ENCODE measurements at regions not wholly inside any gene's neighbourhood (a gene's known extent, or its start where the extent isn't known, plus 50 kb on each side); places are given as distances from the start of the nearest gene placed in this dataset.
"Not testable (repeated sequence)": the region's sequence is repeated elsewhere in the genome, so short reads cannot be mapped to it uniquely, and the experiment has no call there.

- DNase-seq (ENCODE audit: low spot score), result no peak
These were observed 789.0 kb upstream of the RAB6C start for GRCh38 chr2:129190494-129190893.

GRCh38 chr2:129191530-129191929 lies 787.9 kb upstream of the RAB6C start:
- no peak for DNase-seq (ENCODE audit: low spot score)

GRCh38 chr2:129192117-129192516 lies 787.3 kb upstream of the RAB6C start:
- no peak for DNase-seq (ENCODE audit: low spot score)

DNA sequence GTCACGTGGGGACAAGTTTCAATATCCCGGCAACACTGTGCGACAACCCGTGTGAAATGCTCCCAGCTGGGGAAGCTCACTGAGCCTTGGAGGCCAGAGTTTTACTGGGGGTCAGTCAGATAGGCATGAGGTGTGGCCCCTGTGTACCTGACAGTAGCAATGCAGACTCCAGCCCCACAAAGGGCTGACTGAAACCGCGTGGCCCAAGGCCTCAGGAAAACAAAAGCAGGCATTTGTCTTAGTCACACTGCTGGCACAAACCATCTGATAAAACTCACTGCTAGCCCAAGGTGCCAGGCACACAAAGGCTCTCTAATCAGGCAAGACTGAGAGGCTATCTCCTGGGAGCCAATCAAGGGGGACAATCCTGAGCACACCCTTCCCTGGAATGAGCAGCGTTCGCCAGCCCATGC lies 786.6 kb upstream of the RAB6C start:
- DNase-seq (ENCODE audit: low spot score), result no peak

DNA sequence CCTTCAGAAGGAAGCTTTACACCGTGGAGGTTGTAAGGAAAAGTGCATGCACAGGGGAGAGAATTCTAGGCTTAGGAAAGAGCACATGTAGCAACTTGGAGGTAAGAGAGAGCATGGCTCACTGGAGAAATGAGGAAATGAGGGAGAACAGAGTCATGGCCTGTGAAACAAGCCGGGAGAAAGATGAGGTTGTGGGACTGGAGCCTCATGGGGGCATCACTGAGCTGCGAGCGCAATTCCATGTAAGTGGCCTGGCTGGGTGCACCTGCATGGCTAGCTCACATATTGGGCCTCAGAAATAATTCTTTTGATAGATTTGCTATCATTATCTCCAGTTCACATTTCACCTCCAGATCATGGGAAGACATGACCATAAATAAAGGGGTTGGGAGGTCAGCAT lies 785.5 kb upstream of the RAB6C start:
- no peak for DNase-seq (ENCODE audit: low spot score)

DNA sequence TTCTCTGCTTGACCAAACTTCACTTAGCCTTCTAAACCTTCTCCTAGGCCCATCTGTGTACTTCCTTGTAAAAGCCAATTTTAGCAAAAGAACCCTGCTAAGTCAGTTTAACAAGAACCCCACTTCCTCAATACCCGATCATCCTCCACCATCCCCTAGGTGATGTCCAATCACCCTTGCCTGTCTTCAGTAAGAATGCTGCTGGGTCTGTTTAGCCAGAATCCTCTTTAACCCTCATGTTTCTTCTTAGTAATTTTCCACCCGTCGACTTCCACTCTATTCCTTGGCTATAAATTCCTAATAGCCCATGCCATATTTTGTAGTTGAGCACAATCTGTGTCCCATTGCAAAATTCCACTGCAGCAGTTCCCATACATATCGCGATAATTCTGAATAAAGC lies 780.0 kb upstream of the RAB6C start:
- DNase-seq (ENCODE audit: low spot score), result no peak

DNA sequence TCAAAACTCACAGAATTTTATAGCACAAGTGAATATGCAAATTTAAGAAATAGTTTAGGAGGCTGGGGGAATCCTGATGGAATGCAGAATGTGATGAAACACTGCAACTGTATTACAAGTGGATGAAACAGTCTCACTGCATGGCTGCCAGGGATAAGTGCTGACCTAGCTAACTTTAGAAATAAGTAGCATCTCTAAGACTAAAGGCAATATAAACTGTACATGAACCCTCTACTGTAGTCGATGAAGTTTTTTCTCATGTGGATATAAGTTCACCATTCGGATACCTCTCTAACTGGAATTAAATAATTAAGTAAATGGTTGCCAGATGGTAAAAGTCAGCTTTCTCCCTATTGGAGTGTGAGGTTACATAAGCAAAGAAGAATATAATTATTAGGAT lies 777.8 kb upstream of the RAB6C start:
- DNase-seq (ENCODE audit: low spot score), result no peak

DNA sequence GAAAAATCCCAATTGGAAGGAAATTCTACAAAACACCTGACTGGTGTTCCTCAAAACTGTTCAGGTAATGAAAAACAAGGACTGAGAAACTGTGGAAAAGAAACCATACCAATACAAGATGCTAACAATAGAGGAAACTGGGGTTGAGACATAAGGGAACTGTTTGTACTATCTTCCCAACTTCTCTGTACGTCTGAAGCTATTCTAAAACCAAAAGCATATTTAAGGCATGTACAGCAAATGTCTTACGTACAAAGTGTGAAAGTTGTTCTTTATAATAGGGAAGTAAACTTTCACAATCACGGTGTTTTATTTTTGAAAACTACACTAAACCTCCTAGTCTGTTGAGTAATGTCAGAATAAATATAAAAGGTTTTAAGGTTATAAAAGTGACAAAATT lies 776.1 kb upstream of the RAB6C start:
- peak; percentile 3 for DNase-seq (ENCODE audit: low spot score)

DNA sequence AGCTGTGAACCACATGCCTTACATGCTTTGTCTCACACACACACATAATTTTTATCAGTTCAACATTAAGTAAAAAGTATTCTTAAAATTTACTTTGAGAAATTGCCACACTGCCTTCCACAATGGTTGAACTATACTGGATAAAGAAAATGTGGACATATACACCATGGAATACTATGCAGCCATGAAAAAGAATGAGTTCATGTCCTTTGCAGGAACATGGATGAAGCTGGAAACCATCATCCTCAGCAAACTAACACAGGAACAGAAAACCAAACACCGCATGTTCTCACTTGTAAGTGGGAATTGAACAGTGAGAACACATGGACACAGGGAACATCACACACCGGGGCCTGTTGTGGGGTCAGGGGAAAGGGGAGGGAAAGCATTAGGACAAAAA lies 774.9 kb upstream of the RAB6C start:
- DNase-seq (ENCODE audit: low spot score), result not testable (repeated sequence)

GRCh38 chr2:129205176-129205575 lies 774.3 kb upstream of the RAB6C start:
- DNase-seq (ENCODE audit: low spot score), result no peak

- DNase-seq (ENCODE audit: low spot score), result no peak
These were observed 773.7 kb upstream of the RAB6C start for GRCh38 chr2:129205766-129206165.

DNA sequence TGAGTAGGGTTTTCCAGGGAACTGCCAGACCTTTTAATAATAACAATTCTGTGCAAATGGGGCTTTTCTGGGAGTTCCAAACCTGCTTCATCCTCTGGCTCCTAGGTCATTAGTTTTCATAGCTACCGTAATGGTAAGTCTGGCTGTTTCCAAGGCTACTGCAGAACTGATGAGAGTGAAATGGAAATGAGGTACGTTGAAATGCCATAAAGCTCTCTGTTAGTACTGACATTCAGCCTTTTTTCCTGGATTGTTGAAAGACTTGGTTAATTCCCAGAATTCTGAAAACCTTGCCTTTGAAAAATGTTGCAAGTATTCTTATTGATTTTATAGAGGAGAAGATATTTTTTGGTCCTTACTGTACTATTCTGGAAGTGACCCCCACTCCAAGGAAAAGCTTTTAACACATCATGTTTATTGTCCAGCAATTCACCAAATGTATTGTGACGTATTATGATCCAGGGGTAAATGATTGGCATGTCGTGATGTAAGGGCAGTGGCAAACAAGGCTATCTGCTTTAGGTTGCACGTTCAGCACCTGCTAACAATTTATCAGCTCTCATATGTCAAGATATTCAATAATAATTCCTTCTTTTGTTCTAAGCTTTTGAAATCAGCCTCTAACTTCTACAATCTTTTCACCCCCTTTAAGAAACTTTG lies 767.0 kb upstream of the RAB6C start:
- no peak for DNase-seq (ENCODE audit: low spot score)

- DNase-seq (ENCODE audit: low spot score), result no peak
These were observed 755.4 kb upstream of the RAB6C start for GRCh38 chr2:129224022-129224421.

GRCh38 chr2:129224486-129224885 lies 755.0 kb upstream of the RAB6C start:
- DNase-seq (ENCODE audit: low spot score), result no peak

DNA sequence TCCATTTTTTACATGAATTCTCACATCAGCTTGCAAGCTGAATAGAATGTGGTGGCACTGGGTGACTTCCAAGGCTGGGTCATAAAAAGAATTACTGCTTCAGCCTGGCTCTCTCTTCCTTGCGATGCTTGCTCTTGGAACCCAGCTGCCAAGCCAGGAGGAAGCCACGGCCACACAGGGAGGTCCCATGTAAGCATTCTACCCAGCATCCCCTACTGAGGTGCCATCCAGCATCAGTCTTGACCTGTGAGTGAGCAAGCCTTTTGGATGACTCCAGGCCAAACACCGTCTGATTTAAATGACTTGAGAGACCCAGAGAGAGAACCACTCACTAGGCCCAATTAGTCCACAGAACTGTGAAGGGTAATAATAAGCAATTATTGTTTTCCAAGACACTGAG lies 750.3 kb upstream of the RAB6C start:
- DNase-seq (ENCODE audit: low spot score), result no peak

DNA sequence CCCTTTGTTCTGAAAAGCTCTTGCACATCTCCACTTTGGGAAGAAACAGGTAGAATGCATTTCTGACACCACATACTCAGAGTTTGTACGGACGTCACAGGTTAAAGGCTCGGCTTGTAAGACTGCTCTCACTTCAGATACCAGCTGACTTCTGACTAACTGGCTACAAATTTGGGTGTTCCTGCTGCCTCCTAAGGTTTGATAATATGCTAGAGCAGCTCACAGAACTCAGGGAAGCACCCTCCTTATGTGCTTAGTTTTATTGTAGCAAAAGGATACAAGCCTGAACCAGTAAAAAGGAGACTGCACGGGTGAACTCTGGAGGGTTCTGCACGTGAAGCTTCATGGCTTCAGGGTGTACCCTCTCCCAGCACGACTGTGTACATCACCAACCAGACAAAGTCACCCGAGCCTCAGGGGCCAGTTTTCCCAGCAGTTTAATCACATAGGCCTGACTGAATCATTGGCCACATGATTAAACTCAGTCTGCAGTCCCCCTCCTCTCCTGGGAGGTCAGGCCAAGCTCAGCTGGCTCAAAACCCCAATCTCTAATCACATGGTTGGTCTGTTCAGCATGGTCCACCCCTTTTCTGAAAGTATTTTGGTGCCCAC lies 749.5 kb upstream of the RAB6C start:
- DNase-seq (ENCODE audit: low spot score), result no peak

DNA sequence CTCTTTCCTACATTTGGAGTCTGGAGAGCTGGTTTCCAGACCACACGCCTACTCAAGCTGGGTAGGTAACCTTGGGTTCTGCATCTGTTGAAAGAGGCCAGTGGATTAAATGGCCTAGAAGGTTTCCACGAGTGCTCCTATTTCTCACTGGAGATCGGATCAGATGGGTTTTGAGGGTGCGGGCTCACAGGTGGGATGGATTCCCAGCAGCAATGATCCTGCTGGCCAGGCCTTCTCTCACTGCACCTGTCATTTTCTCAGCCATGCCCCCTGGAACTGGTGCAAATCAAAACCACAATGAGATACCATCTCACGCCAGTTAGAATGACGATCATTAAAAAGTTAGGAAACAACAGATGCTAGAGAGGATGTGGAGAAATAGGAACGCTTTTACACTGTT lies 747.5 kb upstream of the RAB6C start:
- DNase-seq (ENCODE audit: low spot score), result no peak

GRCh38 chr2:129233166-129233565 lies 746.3 kb upstream of the RAB6C start:
- DNase-seq (ENCODE audit: low spot score), result no peak

- DNase-seq (ENCODE audit: low spot score), result peak; percentile 9
These were observed 745.6 kb upstream of the RAB6C start for GRCh38 chr2:129233751-129234406.

DNA sequence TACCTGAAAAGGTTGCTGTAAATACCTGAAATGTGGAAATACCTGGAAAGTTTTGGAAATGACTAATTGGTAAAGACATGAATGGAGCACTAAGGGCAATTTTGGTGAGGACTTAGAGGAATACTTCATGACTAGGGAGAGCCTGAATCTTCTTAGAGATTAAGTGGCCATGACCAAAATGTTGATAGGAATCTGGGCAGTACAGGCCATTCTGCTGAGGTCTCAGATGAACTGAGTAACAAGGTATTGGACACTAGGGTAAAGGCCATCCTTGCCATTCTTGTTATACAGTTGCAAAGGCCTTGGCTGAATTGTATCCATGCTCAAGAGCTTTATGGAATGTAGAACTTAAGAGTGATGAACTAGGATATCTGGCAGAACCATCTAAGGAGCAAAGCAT lies 742.9 kb upstream of the RAB6C start:
- no peak for DNase-seq (ENCODE audit: low spot score)

- DNase-seq (ENCODE audit: low spot score), result no peak
These were observed 741.3 kb upstream of the RAB6C start for GRCh38 chr2:129237966-129238725.

GRCh38 chr2:129239141-129239540 lies 740.3 kb upstream of the RAB6C start:
- DNase-seq (ENCODE audit: low spot score), result no peak

DNA sequence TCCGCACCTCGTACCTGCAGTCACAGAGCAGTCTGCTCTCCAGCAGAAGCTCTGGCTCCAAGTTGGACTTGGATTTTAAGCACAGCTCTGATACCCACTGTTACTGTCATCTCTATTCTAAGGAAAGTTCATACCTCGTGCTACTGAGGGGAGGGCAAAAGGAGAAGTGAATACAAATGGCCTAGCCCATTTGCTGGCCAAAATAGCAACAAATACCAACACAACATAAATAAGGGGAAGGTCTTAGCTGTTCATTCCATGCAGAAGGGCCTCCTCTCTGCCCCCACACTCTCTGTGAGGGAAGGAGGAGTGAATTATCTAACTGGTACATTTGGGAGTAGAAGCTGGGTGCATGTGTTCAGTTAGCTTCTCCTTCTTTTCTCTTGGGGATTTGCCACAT lies 739.4 kb upstream of the RAB6C start:
- peak; percentile 20 for DNase-seq (ENCODE audit: low spot score)

Data from putamen (tissue), 1 donor.